Stimulated activated memory B cell treated with anti-CD40 and anti-IgM and Interleukin-4, amounts not matched to agents 10 μg/mL and 1 μg/mL and 100 μg/mL, for 72 hours (primary cell): ENCODE measurements at regions not wholly inside any gene's neighbourhood (a gene's known extent, or its start where the extent isn't known, plus 50 kb on each side); places are given as distances from the start of the nearest gene placed in this dataset.

ENCODE experiments used
- ATAC-seq: fragments of 150-1000 bp; cut with Tn5 transposase; 2 replicates; pipeline ENCODE4 v1.10.0; 2021
- H3K27ac Mint-ChIP-seq: one replicate; pipeline ENCODE4 v1.8.0; 2022; ENCODE audit warnings: mild to moderate bottlenecking, mixed read lengths
- H3K27me3 Mint-ChIP-seq: one replicate; pipeline ENCODE4 v1.8.0; 2022; ENCODE audit warnings: mixed read lengths
- H3K36me3 Mint-ChIP-seq: one replicate; pipeline ENCODE4 v1.8.0; 2022; ENCODE audit warnings: mixed read lengths
- H3K4me1 Mint-ChIP-seq: one replicate; pipeline ENCODE4 v1.8.0; 2022; ENCODE audit warnings: mixed read lengths
- H3K4me3 Mint-ChIP-seq: one replicate; pipeline ENCODE4 v1.8.0; 2022; ENCODE audit warnings: mild to moderate bottlenecking, moderate library complexity, mixed read lengths
- H3K9me3 Mint-ChIP-seq: one replicate; pipeline ENCODE4 v1.8.0; 2022; ENCODE audit warnings: mixed read lengths

GRCh38 chr2:194745557-194746146, 911.4 kb upstream of the SLC39A10 start:
- no peaks in the 10 kb centered on the region for H3K9me3 Mint-ChIP-seq
- H3K4me1 Mint-ChIP-seq, result no peaks in the 10 kb centered on the region
- no peaks in the 10 kb centered on the region for H3K36me3 Mint-ChIP-seq
- H3K27ac Mint-ChIP-seq, result no peak overlapping the region
- no peaks in the 10 kb centered on the region for H3K27me3 Mint-ChIP-seq
- no peak overlapping the region for H3K4me3 Mint-ChIP-seq
- no peak for ATAC-seq

GRCh38 chr2:194742706-194743105, 914.3 kb upstream of the SLC39A10 start:
- ATAC-seq, result no peak
- Mint-ChIP-seq H3K4me3 (no peak overlapping the region), H3K4me1 (no peaks in the 10 kb centered on the region), H3K36me3 (no peaks in the 10 kb centered on the region), H3K9me3 (no peaks in the 10 kb centered on the region), H3K27ac (no peak overlapping the region), H3K27me3 (no peaks in the 10 kb centered on the region)

GRCh38 chr2:194739217-194739616, 917.8 kb upstream of the SLC39A10 start:
- no peaks in the 10 kb centered on the region for H3K36me3 Mint-ChIP-seq
- H3K9me3 Mint-ChIP-seq, result peaks cover 2% of the 10 kb centered on the region

GRCh38 chr2:194735837-194736542, 921.0 kb upstream of the SLC39A10 start:
- H3K4me3 Mint-ChIP-seq, result no peak overlapping the region
- no peaks in the 10 kb centered on the region for H3K27me3 Mint-ChIP-seq
- no peaks in the 10 kb centered on the region for H3K4me1 Mint-ChIP-seq
- H3K27ac Mint-ChIP-seq, result no peak overlapping the region
- H3K9me3 Mint-ChIP-seq, result peaks cover 2% of the 10 kb centered on the region
- H3K36me3 Mint-ChIP-seq, result no peaks in the 10 kb centered on the region
- no peak for ATAC-seq

More at GRCh38 chr2:194739217-194739616, 917.8 kb upstream of the SLC39A10 start:
- Mint-ChIP-seq H3K4me3 (no peak overlapping the region), H3K27ac (no peak overlapping the region), H3K4me1 (no peaks in the 10 kb centered on the region), H3K27me3 (no peaks in the 10 kb centered on the region)
- no peak for ATAC-seq

GRCh38 chr2:194730266-194730665, 926.8 kb upstream of the SLC39A10 start:
- H3K36me3 Mint-ChIP-seq, result no peaks in the 10 kb centered on the region
- no peaks in the 10 kb centered on the region for H3K27me3 Mint-ChIP-seq
- no peaks in the 10 kb centered on the region for H3K4me1 Mint-ChIP-seq
- no peak overlapping the region for H3K4me3 Mint-ChIP-seq
- no peak for ATAC-seq
- H3K27ac Mint-ChIP-seq, result no peak overlapping the region
- peaks cover 1% of the 10 kb centered on the region for H3K9me3 Mint-ChIP-seq

GRCh38 chr2:194725169-194725568, 931.9 kb upstream of the SLC39A10 start:
- Mint-ChIP-seq H3K27ac (no peak overlapping the region), H3K9me3 (no peaks in the 10 kb centered on the region), H3K27me3 (no peaks in the 10 kb centered on the region), H3K36me3 (no peaks in the 10 kb centered on the region), H3K4me3 (no peak overlapping the region), H3K4me1 (no peaks in the 10 kb centered on the region)
- ATAC-seq, result no peak

- ATAC-seq, result no peak
- Mint-ChIP-seq H3K27ac (no peak overlapping the region), H3K27me3 (no peaks in the 10 kb centered on the region), H3K4me3 (no peak overlapping the region), H3K9me3 (no peaks in the 10 kb centered on the region), H3K36me3 (no peaks in the 10 kb centered on the region), H3K4me1 (no peaks in the 10 kb centered on the region)
Observed at GRCh38 chr2:194723446-194723845, 933.6 kb upstream of the SLC39A10 start.

GRCh38 chr2:194721227-194721626, 935.8 kb upstream of the SLC39A10 start:
- no peak overlapping the region for H3K4me3 Mint-ChIP-seq
- H3K4me1 Mint-ChIP-seq, result no peaks in the 10 kb centered on the region
- H3K9me3 Mint-ChIP-seq, result no peaks in the 10 kb centered on the region
- H3K27me3 Mint-ChIP-seq, result no peaks in the 10 kb centered on the region
- ATAC-seq, result peak; percentile 36
- no peaks in the 10 kb centered on the region for H3K36me3 Mint-ChIP-seq
- H3K27ac Mint-ChIP-seq, result no peak overlapping the region

GRCh38 chr2:194720462-194720861, 936.6 kb upstream of the SLC39A10 start:
- Mint-ChIP-seq H3K9me3 (no peaks in the 10 kb centered on the region), H3K4me1 (no peaks in the 10 kb centered on the region), H3K27me3 (no peaks in the 10 kb centered on the region), H3K27ac (no peak overlapping the region), H3K36me3 (no peaks in the 10 kb centered on the region), H3K4me3 (no peak overlapping the region)
- ATAC-seq, result no peak

- Mint-ChIP-seq H3K4me3 (no peak overlapping the region), H3K36me3 (no peaks in the 10 kb centered on the region), H3K27ac (no peak overlapping the region), H3K9me3 (peaks cover 2% of the 10 kb centered on the region), H3K27me3 (no peaks in the 10 kb centered on the region), H3K4me1 (no peaks in the 10 kb centered on the region)
- ATAC-seq, result no peak
Observed at GRCh38 chr2:194718881-194719280, 938.1 kb upstream of the SLC39A10 start.

- Mint-ChIP-seq H3K9me3 (peaks cover 2% of the 10 kb centered on the region), H3K27ac (no peak overlapping the region), H3K36me3 (no peaks in the 10 kb centered on the region), H3K27me3 (no peaks in the 10 kb centered on the region), H3K4me1 (no peaks in the 10 kb centered on the region), H3K4me3 (no peak overlapping the region)
- no peak for ATAC-seq
Observed at GRCh38 chr2:194714541-194714940, 942.5 kb upstream of the SLC39A10 start.

GRCh38 chr2:194709840-194710239, 947.2 kb upstream of the SLC39A10 start:
- Mint-ChIP-seq H3K27me3 (no peaks in the 10 kb centered on the region), H3K27ac (no peak overlapping the region), H3K4me3 (no peak overlapping the region), H3K9me3 (peaks cover 2% of the 10 kb centered on the region), H3K4me1 (no peaks in the 10 kb centered on the region), H3K36me3 (no peaks in the 10 kb centered on the region)
- no peak for ATAC-seq

GRCh38 chr2:194706179-194706578, 950.8 kb upstream of the SLC39A10 start:
- H3K4me1 Mint-ChIP-seq, result no peaks in the 10 kb centered on the region
- no peaks in the 10 kb centered on the region for H3K9me3 Mint-ChIP-seq
- ATAC-seq, result no peak
- H3K27ac Mint-ChIP-seq, result no peak overlapping the region
- H3K27me3 Mint-ChIP-seq, result no peaks in the 10 kb centered on the region
- H3K36me3 Mint-ChIP-seq, result no peaks in the 10 kb centered on the region
- no peak overlapping the region for H3K4me3 Mint-ChIP-seq

- H3K27ac Mint-ChIP-seq, result no peak overlapping the region
- ATAC-seq, result no peak
- H3K9me3 Mint-ChIP-seq, result no peaks in the 10 kb centered on the region
- no peaks in the 10 kb centered on the region for H3K36me3 Mint-ChIP-seq
- H3K27me3 Mint-ChIP-seq, result no peaks in the 10 kb centered on the region
- H3K4me1 Mint-ChIP-seq, result no peaks in the 10 kb centered on the region
- H3K4me3 Mint-ChIP-seq, result no peak overlapping the region
Observed at GRCh38 chr2:194705398-194705797, 951.6 kb upstream of the SLC39A10 start.

GRCh38 chr2:194700726-194701125, 956.3 kb upstream of the SLC39A10 start:
- no peak for ATAC-seq
- Mint-ChIP-seq H3K4me1 (no peaks in the 10 kb centered on the region), H3K4me3 (no peak overlapping the region), H3K36me3 (no peaks in the 10 kb centered on the region), H3K9me3 (peaks cover 2% of the 10 kb centered on the region), H3K27ac (no peak overlapping the region), H3K27me3 (no peaks in the 10 kb centered on the region)

- H3K4me3 Mint-ChIP-seq, result no peak overlapping the region
- no peaks in the 10 kb centered on the region for H3K4me1 Mint-ChIP-seq
- peaks cover 2% of the 10 kb centered on the region for H3K9me3 Mint-ChIP-seq
- no peak for ATAC-seq
- H3K36me3 Mint-ChIP-seq, result no peaks in the 10 kb centered on the region
- no peak overlapping the region for H3K27ac Mint-ChIP-seq
- H3K27me3 Mint-ChIP-seq, result no peaks in the 10 kb centered on the region
Observed at GRCh38 chr2:194700116-194700515, 956.9 kb upstream of the SLC39A10 start.
